ENCODE measurements at regions not wholly inside any gene's neighbourhood (a gene's known extent, or its start where the extent isn't known, plus 50 kb on each side); places are given as distances from the start of the nearest gene placed in this dataset.

- intact Hi-C loops (cut with micrococcal nuclease): no loop called here
- no peak overlapping the region for H3K4me3 Mint-ChIP-seq
- H3K27me3 Mint-ChIP-seq: no peaks in the 10 kb centered on the region
- TF ChIP-seq, protein P1, sequence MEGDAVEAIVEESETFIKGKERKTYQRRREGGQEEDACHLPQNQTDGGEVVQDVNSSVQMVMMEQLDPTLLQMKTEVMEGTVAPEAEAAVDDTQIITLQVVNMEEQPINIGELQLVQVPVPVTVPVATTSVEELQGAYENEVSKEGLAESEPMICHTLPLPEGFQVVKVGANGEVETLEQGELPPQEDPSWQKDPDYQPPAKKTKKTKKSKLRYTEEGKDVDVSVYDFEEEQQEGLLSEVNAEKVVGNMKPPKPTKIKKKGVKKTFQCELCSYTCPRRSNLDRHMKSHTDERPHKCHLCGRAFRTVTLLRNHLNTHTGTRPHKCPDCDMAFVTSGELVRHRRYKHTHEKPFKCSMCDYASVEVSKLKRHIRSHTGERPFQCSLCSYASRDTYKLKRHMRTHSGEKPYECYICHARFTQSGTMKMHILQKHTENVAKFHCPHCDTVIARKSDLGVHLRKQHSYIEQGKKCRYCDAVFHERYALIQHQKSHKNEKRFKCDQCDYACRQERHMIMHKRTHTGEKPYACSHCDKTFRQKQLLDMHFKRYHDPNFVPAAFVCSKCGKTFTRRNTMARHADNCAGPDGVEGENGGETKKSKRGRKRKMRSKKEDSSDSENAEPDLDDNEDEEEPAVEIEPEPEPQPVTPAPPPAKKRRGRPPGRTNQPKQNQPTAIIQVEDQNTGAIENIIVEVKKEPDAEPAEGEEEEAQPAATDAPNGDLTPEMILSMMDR (IDR thresholded peaks at IDR 0.05): no peak
- POLR2A ChIA-PET: no interaction called here
- no peak overlapping the region for H3K27ac Mint-ChIP-seq
- no peaks in the 10 kb centered on the region for H3K4me1 Mint-ChIP-seq (ENCODE audit: low read depth)
- no peaks in the 10 kb centered on the region for H3K36me3 Mint-ChIP-seq (ENCODE audit: low read depth)
- no peaks in the 10 kb centered on the region for H3K9me3 Mint-ChIP-seq
- ATAC-seq: peak; percentile 24
- CTCF ChIA-PET: interaction anchor here (0.7 to 1.3 kb wide), 2 partner anchors 32 to 302 kb away, joined by 3 read pairs; no protein-coding TSS in a partner anchor
- no peak for DNase-seq
These were observed 106.4 kb downstream of the SIK1 start for GRCh38 chr21:43320526-43320925.

DNA sequence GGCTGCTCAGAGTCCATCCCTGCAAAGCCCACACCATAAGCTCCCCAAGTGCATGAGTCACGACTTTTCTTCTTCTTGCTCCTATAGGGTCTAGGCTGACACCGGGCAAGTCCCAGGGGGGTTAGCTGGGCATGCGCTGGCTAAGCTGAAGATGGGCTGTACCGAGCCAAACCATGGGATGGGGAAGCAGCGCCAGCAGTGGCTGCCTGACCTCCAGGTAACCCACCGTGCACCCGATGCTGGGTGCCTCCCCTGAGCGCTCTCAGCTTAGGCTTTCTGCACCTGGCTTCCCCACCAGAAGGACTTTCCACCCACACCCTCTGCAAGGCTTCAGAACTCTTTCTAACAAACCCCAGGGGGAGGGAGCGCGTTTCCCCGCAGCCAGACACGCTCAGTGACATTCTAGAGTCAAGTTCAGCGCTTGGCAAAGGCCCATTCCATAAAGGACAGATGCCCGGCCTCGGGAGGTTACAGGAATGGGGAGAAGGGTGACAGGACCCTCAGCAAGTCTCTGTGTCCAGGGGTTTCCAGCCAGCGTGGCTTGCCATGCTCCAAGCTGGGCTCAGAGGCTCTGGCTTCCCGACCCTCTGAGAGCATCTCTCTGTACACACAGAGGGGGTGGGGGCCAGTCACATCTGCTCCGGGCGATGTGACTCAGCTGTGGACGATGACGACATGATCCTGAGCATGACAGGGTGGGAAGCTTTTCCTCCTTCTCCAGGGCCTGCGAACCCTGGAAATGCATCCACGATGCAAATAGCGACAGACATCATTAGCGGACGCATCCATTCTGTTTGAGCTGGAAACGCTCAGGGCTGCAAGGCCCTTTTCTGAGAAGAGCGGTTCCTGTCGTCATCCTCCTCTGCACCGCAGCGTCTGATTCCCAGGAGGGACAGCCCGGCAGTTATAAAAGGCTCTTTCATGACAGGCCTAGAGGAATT lies 107.8 kb downstream of the SIK1 start:
- DNase-seq: no peak
- ATAC-seq: no peak
- intact Hi-C loops (cut with micrococcal nuclease): no loop called here
- no peaks in the 10 kb centered on the region for H3K36me3 Mint-ChIP-seq (ENCODE audit: low read depth)
- TF ChIP-seq, protein P1 (IDR thresholded peaks at IDR 0.05): no peak
- POLR2A ChIA-PET: no interaction called here
- CTCF ChIA-PET: no interaction called here
- no peak overlapping the region for H3K4me3 Mint-ChIP-seq
- H3K27ac Mint-ChIP-seq: no peak overlapping the region
- H3K27me3 Mint-ChIP-seq: peaks cover 2% of the 10 kb centered on the region
- H3K9me3 Mint-ChIP-seq: no peaks in the 10 kb centered on the region
- no peaks in the 10 kb centered on the region for H3K4me1 Mint-ChIP-seq (ENCODE audit: low read depth)

DNA sequence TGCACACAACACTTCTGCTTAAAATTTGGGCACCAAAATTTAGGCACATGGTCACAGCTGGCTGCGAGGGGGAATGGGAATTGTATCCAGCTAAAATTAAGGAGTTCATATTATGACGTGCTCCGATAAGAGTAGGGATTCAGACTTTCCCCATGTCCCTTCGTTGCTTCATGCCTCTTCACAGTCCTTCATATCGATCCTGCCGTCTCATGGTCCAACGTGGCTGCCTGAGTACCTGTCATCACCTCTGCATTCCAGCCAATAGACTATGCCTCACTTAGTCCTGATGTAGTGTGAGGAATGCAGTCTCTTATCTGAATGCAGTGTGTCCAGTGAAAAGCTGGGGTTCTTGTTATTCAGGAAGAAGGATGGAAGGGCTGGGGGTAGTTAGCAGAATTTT lies 108.6 kb downstream of the SIK1 start:
- Mint-ChIP-seq H3K4me1 (ENCODE audit: low read depth) (no peaks in the 10 kb centered on the region), H3K36me3 (ENCODE audit: low read depth) (no peaks in the 10 kb centered on the region), H3K4me3 (no peak overlapping the region), H3K9me3 (no peaks in the 10 kb centered on the region), H3K27ac (no peak overlapping the region), H3K27me3 (peaks cover 2% of the 10 kb centered on the region)
- ChIA-PET CTCF (no interaction called here), POLR2A (no interaction called here)
- TF ChIP-seq, protein P1 (IDR thresholded peaks at IDR 0.05): no peak
- DNase-seq (no peak), ATAC-seq (no peak)
- intact Hi-C loops (cut with micrococcal nuclease): no loop called here

GRCh38 chr21:43317959-43318358 lies 109.0 kb downstream of the SIK1 start:
- intact Hi-C loops (cut with micrococcal nuclease): no loop called here
- TF ChIP-seq, protein P1 (IDR thresholded peaks at IDR 0.05): no peak
- ATAC-seq (no peak), DNase-seq (no peak)
- peaks cover 2% of the 10 kb centered on the region for H3K27me3 Mint-ChIP-seq
- H3K27ac Mint-ChIP-seq: no peak overlapping the region
- no peaks in the 10 kb centered on the region for H3K9me3 Mint-ChIP-seq
- H3K4me1 Mint-ChIP-seq (ENCODE audit: low read depth): no peaks in the 10 kb centered on the region
- CTCF ChIA-PET: no interaction called here
- no peaks in the 10 kb centered on the region for H3K36me3 Mint-ChIP-seq (ENCODE audit: low read depth)
- no peak overlapping the region for H3K4me3 Mint-ChIP-seq
- POLR2A ChIA-PET: no interaction called here

DNA sequence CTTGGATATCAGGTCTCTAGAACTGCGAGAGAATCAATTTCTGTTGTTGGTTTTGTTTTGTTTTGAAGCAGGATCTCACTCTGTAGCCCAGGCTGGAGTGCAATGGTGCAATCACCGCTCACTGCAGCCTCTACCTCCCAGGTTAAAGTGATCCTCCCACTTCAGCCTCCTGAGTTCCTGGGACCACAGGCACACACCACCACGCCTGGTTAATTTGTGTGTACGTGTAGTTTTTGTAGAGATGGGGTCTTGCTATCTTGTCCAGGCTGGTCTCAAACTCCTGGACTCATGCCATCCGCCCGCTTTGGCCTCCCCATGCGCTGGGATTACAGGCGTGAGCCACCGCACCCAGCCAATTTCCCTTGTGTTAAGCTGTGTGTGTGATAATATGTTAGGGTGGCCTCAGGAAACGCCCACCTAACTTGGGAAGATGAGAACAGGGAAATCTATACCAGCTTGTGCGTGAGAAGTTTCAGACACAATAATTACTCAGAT lies 109.6 kb downstream of the SIK1 start:
- CTCF ChIA-PET: no interaction called here
- Mint-ChIP-seq H3K36me3 (ENCODE audit: low read depth) (no peaks in the 10 kb centered on the region), H3K27me3 (peaks cover 2% of the 10 kb centered on the region), H3K9me3 (no peaks in the 10 kb centered on the region), H3K4me1 (ENCODE audit: low read depth) (no peaks in the 10 kb centered on the region), H3K4me3 (no peak overlapping the region), H3K27ac (no peak overlapping the region)
- POLR2A ChIA-PET: no interaction called here
- TF ChIP-seq, protein P1 (IDR thresholded peaks at IDR 0.05): no peak
- intact Hi-C loops (cut with micrococcal nuclease): no loop called here
- ATAC-seq (no peak), DNase-seq (no peak)

Measured in activated CD8-positive, alpha-beta T cell treated with anti-CD3 and anti-CD28 coated beads for 36 hours (primary cell).